DOHH2 (cell line): ENCODE measurements at regions not wholly inside any gene's neighbourhood (a gene's known extent, or its start where the extent isn't known, plus 50 kb on each side); places are given as distances from the start of the nearest gene placed in this dataset.

Experiments used
- H3F3A ChIP-seq: fragments of 200-600 bp; sonication (generic), shearing (Covaris generic); 2 replicates; pipeline ENCODE4 v1.6.0; 2016; ENCODE audit warnings: antibody characterized with exemption, mild to moderate bottlenecking; ENCODE audit not compliant: control insufficient read depth, insufficient read depth
- H3K27ac ChIP-seq: fragments of 200-600 bp; sonication (generic); 2 replicates; pipeline ENCODE4 v1.5.1; 2014; ENCODE audit warnings: low read depth, mild to moderate bottlenecking, low read length, moderate library complexity
- H3K27me3 ChIP-seq: fragments of 200-600 bp; sonication (generic); 2 replicates; pipeline ENCODE4 v1.6.1; 2014; ENCODE audit warnings: mild to moderate bottlenecking, low read length, mixed read lengths; ENCODE audit not compliant: control insufficient read depth
- H3K36me3 ChIP-seq: fragments of 200-600 bp; sonication (generic); 2 replicates; pipeline ENCODE4 v1.6.1; 2014; ENCODE audit warnings: mild to moderate bottlenecking, low read length, moderate library complexity, mixed read lengths; ENCODE audit not compliant: control insufficient read depth
- H3K4me1 ChIP-seq: fragments of 200-600 bp; sonication (generic); 2 replicates; pipeline ENCODE4 v1.6.1; 2014; ENCODE audit warnings: mild to moderate bottlenecking, low read length, mixed read lengths; ENCODE audit not compliant: control insufficient read depth
- H3K4me2 ChIP-seq: fragments of 200-600 bp; sonication (generic); 2 replicates; pipeline ENCODE4 v1.6.0; 2014; ENCODE audit warnings: mild to moderate bottlenecking, low read length, moderate library complexity
- H3K4me3 ChIP-seq: fragments of 200-600 bp; sonication (generic); 2 replicates; pipeline ENCODE4 v1.5.1; 2014; ENCODE audit warnings: mild to moderate bottlenecking, low read length, mixed read lengths
- H3K79me2 ChIP-seq: fragments of 200-600 bp; sonication (generic); 2 replicates; pipeline ENCODE4 v1.6.1; 2014; ENCODE audit warnings: mild to moderate bottlenecking, low read length, mixed read lengths; ENCODE audit not compliant: control insufficient read depth
- H3K9me2 ChIP-seq: fragments of 200-600 bp; sonication (generic); replicated peaks from 2 replicates; pipeline ENCODE4 v1.6.1; 2014; ENCODE audit warnings: mild to moderate bottlenecking, low read length, mixed read lengths; ENCODE audit not compliant: control insufficient read depth
- H3K9me3 ChIP-seq: fragments of 200-600 bp; sonication (generic); 2 replicates; pipeline ENCODE4 v1.6.1; 2014; ENCODE audit warnings: antibody characterized with exemption, low read length, mixed read lengths; ENCODE audit not compliant: control insufficient read depth, insufficient read depth
- H4K20me1 ChIP-seq: fragments of 200-600 bp; sonication (generic); 2 replicates; pipeline ENCODE4 v1.6.0; 2014; ENCODE audit warnings: low read depth, mild to moderate bottlenecking, antibody characterized with exemption, low read length, moderate library complexity; ENCODE audit not compliant: control insufficient read depth, insufficient read depth
- CTCF ChIP-seq: fragments of 200-600 bp; sonication (generic); IDR thresholded peaks from one replicate; pipeline ENCODE4 v1.5.1; 2014; ENCODE audit warnings: antibody characterized with exemption, mild to moderate bottlenecking, low read depth, low read length; ENCODE audit not compliant: poor library complexity, severe bottlenecking
- EZH2phosphoT487 ChIP-seq: fragments of 200-600 bp; sonication (generic); IDR thresholded peaks from 2 replicates; pipeline ENCODE4 v1.6.1; 2017; ENCODE audit warnings: borderline replicate concordance, mild to moderate bottlenecking, antibody characterized with exemption, low read length, moderate library complexity, mixed read lengths

- no peak overlapping the region for H3K27ac ChIP-seq
- H3K9me3 ChIP-seq = no peaks in the 10 kb centered on the region
- H3K79me2 ChIP-seq = no peaks in the 10 kb centered on the region
- no peaks in the 10 kb centered on the region for H3F3A ChIP-seq
- H3K4me3 ChIP-seq = no peak overlapping the region
- H3K4me1 ChIP-seq = no peaks in the 10 kb centered on the region
- H4K20me1 ChIP-seq = no peaks in the 10 kb centered on the region
- no peaks in the 10 kb centered on the region for H3K27me3 ChIP-seq
- TF ChIP-seq EZH2phosphoT487 (no peak), CTCF (no peak)
- H3K9me2 ChIP-seq = no peaks in the 10 kb centered on the region
- no peak overlapping the region for H3K4me2 ChIP-seq
- H3K36me3 ChIP-seq = no peaks in the 10 kb centered on the region
These were observed 55.8 kb downstream of the IGF2 start for GRCh38 chr11:2083411-2083810.

DNA sequence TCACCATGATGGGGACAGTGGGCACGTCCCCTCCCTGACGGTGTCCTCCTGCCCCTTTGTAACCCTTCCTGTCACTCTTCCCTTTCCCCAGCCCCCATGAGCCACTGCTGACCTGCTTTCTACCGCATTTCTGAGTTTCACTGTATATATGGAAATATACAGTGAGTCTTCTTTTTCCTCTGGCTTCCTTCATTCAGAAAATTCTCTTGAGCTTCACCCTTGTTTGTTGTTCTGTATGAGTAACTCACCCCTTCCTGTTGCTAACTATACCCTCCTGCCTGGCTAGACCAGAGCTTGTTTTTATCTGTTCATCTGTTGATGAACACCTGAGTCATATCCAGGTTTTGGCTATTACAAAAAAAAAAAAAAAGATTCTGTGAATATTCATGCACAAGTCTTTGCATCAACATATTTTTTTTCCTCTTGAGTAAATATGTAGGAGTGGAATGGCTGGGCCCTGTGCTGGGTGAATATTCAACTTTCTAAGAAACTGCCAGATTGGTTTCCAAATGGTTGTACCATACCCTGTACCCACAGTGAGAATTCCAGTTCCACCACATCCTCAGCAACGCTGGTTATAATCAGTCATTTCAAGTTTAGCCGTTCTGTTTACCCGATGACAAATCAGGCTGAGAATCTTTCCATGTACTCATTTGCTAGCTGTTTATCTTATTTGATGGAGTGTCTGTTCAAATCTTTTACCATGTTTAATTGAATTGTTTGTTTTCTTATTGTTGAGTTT lies 62.0 kb downstream of the IGF2 start:
- H3K36me3 ChIP-seq = no peaks in the 10 kb centered on the region
- H3K9me3 ChIP-seq = no peaks in the 10 kb centered on the region
- no peak overlapping the region for H3K27ac ChIP-seq
- H4K20me1 ChIP-seq = no peaks in the 10 kb centered on the region
- H3F3A ChIP-seq = no peaks in the 10 kb centered on the region
- TF ChIP-seq EZH2phosphoT487 (no peak), CTCF (no peak)
- no peaks in the 10 kb centered on the region for H3K4me1 ChIP-seq
- no peak overlapping the region for H3K4me3 ChIP-seq
- no peak overlapping the region for H3K4me2 ChIP-seq
- H3K27me3 ChIP-seq = no peaks in the 10 kb centered on the region
- no peaks in the 10 kb centered on the region for H3K79me2 ChIP-seq
- H3K9me2 ChIP-seq = no peaks in the 10 kb centered on the region

GRCh38 chr11:2076441-2076840 lies 62.7 kb downstream of the IGF2 start:
- H3K9me3 ChIP-seq = no peaks in the 10 kb centered on the region
- no peaks in the 10 kb centered on the region for H3K4me1 ChIP-seq
- no peak overlapping the region for H3K27ac ChIP-seq
- H4K20me1 ChIP-seq = no peaks in the 10 kb centered on the region
- no peaks in the 10 kb centered on the region for H3K79me2 ChIP-seq
- no peaks in the 10 kb centered on the region for H3K27me3 ChIP-seq
- H3K9me2 ChIP-seq = no peaks in the 10 kb centered on the region
- no peaks in the 10 kb centered on the region for H3F3A ChIP-seq
- no peak overlapping the region for H3K4me3 ChIP-seq
- TF ChIP-seq CTCF (no peak), EZH2phosphoT487 (no peak)
- no peak overlapping the region for H3K4me2 ChIP-seq
- H3K36me3 ChIP-seq = no peaks in the 10 kb centered on the region
